RWPE2 (cell line): ENCODE measurements at regions not wholly inside any gene's neighbourhood (a gene's known extent, or its start where the extent isn't known, plus 50 kb on each side); places are given as distances from the start of the nearest gene placed in this dataset.

Source experiments
- ATAC-seq: fragments of 200-7000 bp; cut with Tn5 transposase; 3 replicates; pipeline ENCODE4 v1.9.1; 2021; ENCODE audit warnings: low read depth
- DNase-seq: peaks from one replicate; pipeline ENCODE4 v3.0.0-alpha.2; 2020; ENCODE audit warnings: low spot score
- H3K27ac ChIP-seq: fragments of 450-650 bp; 2 replicates; pipeline ENCODE4 v1.5.1; 2017; ENCODE audit warnings: mild to moderate bottlenecking; ENCODE audit not compliant: poor library complexity, severe bottlenecking
- H3K27me3 ChIP-seq: fragments of 250-450 bp; sonication (Bioruptor Pico); 2 replicates; pipeline ENCODE4 v1.5.1; 2021; ENCODE audit warnings: mild to moderate bottlenecking, moderate library complexity; ENCODE audit not compliant: insufficient read depth, poor library complexity, severe bottlenecking
- H3K36me3 ChIP-seq: fragments of 250-450 bp; sonication (Bioruptor Pico); 2 replicates; pipeline ENCODE4 v1.5.1; 2020; ENCODE audit warnings: low read depth, mild to moderate bottlenecking, moderate library complexity
- H3K4me1 ChIP-seq: fragments of 250-450 bp; sonication (Bioruptor Pico); 2 replicates; pipeline ENCODE4 v1.5.1; 2021; ENCODE audit warnings: mild to moderate bottlenecking, moderate library complexity; ENCODE audit not compliant: insufficient read depth, poor library complexity, severe bottlenecking
- H3K4me3 ChIP-seq: fragments of 250-450 bp; sonication (Bioruptor Pico); 2 replicates; pipeline ENCODE4 v1.5.1; 2021; ENCODE audit warnings: mild to moderate bottlenecking, moderate library complexity; ENCODE audit not compliant: severe bottlenecking
- H3K9me3 ChIP-seq: fragments of 250-450 bp; sonication (Bioruptor Pico); 2 replicates; pipeline ENCODE4 v1.5.1; 2021; ENCODE audit warnings: mild to moderate bottlenecking, moderate library complexity; ENCODE audit not compliant: severe bottlenecking
- CTCF ChIP-seq: fragments of 450-650 bp; IDR thresholded peaks from one replicate; pipeline ENCODE4 v1.5.1; 2017; ENCODE audit warnings: mild to moderate bottlenecking, moderate library complexity; ENCODE audit not compliant: poor library complexity, severe bottlenecking

GRCh38 chrX:78886550-78886949, 58.6 kb upstream of the P2RY10 start:
- Histone ChIP-seq H3K27me3 (no peaks in the 10 kb centered on the region), H3K36me3 (no peaks in the 10 kb centered on the region), H3K9me3 (no peaks in the 10 kb centered on the region), H3K27ac (no peak overlapping the region), H3K4me3 (no peak overlapping the region), H3K4me1 (no peaks in the 10 kb centered on the region)
- peak; percentile 24 for TF ChIP-seq CTCF
- no peak for DNase-seq
- no peak for ATAC-seq
